Left ventricle myocardium inferior (tissue), 1 donor: ENCODE measurements at regions not wholly inside any gene's neighbourhood (a gene's known extent, or its start where the extent isn't known, plus 50 kb on each side); places are given as distances from the start of the nearest gene placed in this dataset.

ENCODE experiments used
- DNase-seq: peaks from one replicate; pipeline ENCODE4 v3.0.0-alpha.2; 2020
- H3K27ac ChIP-seq: fragments of 200-600 bp; replicated peaks from 2 replicates; pipeline ENCODE4 v1.8.0; 2021
- H3K27me3 ChIP-seq: fragments of 200-600 bp; 2 replicates; pipeline ENCODE4 v1.8.0; 2021; ENCODE audit warnings: low read depth
- H3K36me3 ChIP-seq: fragments of 200-600 bp; 2 replicates; pipeline ENCODE4 v1.8.0; 2021
- H3K4me1 ChIP-seq: fragments of 200-600 bp; 2 replicates; pipeline ENCODE4 v1.8.0; 2021
- H3K4me3 ChIP-seq: fragments of 200-600 bp; 2 replicates; pipeline ENCODE4 v1.8.0; 2021; ENCODE audit warnings: mild to moderate bottlenecking, moderate library complexity
- H3K9me3 ChIP-seq: fragments of 200-600 bp; replicated peaks from 2 replicates; pipeline ENCODE4 v1.8.0; 2021
- intact Hi-C: fragments of 100-400 bp; cut with micrococcal nuclease; formaldehyde crosslinking; loops from one replicate; pipeline ENCODE4 v1.11.0; 2022
- TF ChIP-seq, protein P1 (sequence below): fragments of 200-600 bp; IDR thresholded peaks from 2 replicates; pipeline ENCODE4 v1.8.0; 2021; ENCODE audit warnings: antibody characterized with exemption, mild to moderate bottlenecking, borderline replicate concordance
- donor health status: DM: no; HTN: yes; CAD: no; lungs with severe emphysema.

DNA sequence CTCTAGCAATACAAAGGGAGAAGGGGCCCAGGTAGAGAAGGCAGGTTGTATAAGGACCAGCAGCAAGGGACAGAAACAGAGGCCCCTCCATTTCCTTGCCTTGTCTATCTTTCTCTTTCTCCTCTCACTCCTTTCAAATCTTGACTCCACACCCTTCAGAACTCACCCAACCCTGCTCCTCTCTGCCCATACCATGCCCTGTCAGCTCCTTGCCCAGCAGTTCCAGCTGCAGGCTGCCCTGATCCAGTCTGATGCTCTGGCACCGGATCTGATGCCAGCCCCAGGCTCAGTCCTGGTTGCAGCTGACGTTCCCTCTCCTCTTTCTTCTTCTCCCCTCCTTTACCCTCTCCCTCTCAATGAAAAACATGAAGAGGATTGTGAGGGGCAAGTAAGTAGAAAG lies 291.2 kb downstream of the FBXW7 start:
- Histone ChIP-seq H3K9me3 (no peaks in the 10 kb centered on the region), H3K4me3 (no peak overlapping the region), H3K4me1 (peaks cover 29% of the 10 kb centered on the region), H3K27ac (peak overlapping the region; percentile 70), H3K27me3 (no peaks in the 10 kb centered on the region), H3K36me3 (no peaks in the 10 kb centered on the region)
- DNase-seq: no peak
- TF ChIP-seq, protein P1, sequence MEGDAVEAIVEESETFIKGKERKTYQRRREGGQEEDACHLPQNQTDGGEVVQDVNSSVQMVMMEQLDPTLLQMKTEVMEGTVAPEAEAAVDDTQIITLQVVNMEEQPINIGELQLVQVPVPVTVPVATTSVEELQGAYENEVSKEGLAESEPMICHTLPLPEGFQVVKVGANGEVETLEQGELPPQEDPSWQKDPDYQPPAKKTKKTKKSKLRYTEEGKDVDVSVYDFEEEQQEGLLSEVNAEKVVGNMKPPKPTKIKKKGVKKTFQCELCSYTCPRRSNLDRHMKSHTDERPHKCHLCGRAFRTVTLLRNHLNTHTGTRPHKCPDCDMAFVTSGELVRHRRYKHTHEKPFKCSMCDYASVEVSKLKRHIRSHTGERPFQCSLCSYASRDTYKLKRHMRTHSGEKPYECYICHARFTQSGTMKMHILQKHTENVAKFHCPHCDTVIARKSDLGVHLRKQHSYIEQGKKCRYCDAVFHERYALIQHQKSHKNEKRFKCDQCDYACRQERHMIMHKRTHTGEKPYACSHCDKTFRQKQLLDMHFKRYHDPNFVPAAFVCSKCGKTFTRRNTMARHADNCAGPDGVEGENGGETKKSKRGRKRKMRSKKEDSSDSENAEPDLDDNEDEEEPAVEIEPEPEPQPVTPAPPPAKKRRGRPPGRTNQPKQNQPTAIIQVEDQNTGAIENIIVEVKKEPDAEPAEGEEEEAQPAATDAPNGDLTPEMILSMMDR: no peak
- intact Hi-C loops: no loop called here

DNA sequence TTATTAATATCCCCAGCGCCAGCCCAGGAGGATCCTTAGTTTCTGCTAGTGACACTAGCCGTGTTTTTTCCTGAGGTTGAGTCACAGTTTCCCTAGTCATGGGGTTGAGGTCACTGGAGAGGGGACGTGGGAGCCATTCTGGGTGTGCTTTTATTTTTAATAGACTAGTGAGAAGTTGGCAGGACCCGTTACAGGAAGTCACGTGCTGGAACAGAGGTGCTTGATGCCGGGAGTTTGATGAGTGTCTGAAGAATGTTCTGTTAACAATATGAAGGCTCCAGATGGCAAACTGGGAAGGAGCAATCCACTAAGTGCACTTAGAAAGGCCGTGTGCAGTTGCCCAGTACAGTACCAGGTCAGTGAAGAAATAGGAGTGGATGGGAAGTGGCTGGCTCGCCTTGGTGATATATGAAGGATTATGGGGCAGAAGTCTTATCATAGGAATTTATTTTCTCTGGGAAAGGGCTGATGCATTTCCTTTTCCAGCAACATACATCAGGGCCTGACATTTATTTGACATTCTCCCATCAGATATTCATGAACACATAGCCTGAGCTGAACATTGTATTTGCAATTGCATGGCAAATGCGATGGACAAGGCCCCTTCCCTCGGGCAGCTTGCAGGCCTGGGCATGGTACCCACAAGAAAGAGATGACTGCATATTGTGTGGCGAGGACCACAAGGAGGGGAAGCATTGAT lies 291.8 kb downstream of the FBXW7 start:
- Histone ChIP-seq H3K27me3 (no peaks in the 10 kb centered on the region), H3K27ac (peak overlapping the region; percentile 70), H3K4me1 (peaks cover 29% of the 10 kb centered on the region), H3K4me3 (no peak overlapping the region), H3K36me3 (no peaks in the 10 kb centered on the region), H3K9me3 (no peaks in the 10 kb centered on the region)
- peak; percentile 31 for DNase-seq
- TF ChIP-seq, protein P1: no peak
- intact Hi-C loops: no loop called here

DNA sequence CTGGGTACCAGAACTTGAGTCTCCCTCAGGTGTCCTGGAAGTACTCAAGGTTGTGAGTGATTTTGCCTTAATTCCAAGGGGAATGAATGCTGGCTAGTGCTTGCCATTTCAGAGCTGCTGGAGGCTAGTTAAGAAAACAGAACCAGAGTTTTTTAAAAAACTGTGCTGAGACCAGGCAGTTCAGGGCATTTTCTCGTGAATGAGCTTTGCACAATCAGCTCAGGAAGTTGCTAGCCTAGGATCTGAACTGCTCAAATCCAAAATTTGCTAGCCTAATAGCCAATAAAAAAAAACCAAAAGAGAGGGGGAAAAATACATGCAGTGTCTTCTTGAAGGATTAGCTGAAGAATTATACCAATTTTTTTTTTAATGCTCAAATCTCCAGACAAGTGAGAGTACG lies 292.7 kb downstream of the FBXW7 start:
- no peak for DNase-seq
- intact Hi-C loops: no loop called here
- no peaks in the 10 kb centered on the region for H3K36me3 ChIP-seq
- H3K27ac ChIP-seq: peak overlapping the region; percentile 70
- peaks cover 29% of the 10 kb centered on the region for H3K4me1 ChIP-seq
- H3K9me3 ChIP-seq: no peaks in the 10 kb centered on the region
- TF ChIP-seq, protein P1: no peak
- no peak overlapping the region for H3K4me3 ChIP-seq
- no peaks in the 10 kb centered on the region for H3K27me3 ChIP-seq

DNA sequence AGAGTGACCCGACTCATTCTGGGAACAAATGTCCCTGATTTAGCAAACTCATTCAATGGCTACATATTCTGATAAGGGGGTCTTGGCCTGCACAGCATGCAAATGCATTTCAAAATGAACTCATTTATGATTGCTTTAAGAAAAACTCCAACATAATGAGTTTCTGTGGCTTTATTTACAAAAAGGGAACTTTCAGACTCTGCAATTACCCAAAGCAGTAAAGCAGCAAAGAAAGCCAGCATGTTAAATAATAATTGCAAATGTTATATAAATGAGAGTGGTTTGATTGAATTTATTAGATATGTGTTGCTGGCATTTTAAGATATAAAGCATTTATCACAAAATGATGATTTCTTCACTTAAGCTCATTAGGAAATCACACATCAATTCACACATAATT lies 295.7 kb downstream of the FBXW7 start:
- TF ChIP-seq, protein P1: no peak
- Histone ChIP-seq H3K36me3 (no peaks in the 10 kb centered on the region), H3K27ac (no peak overlapping the region), H3K4me1 (peaks cover 22% of the 10 kb centered on the region), H3K9me3 (no peaks in the 10 kb centered on the region), H3K27me3 (no peaks in the 10 kb centered on the region), H3K4me3 (no peak overlapping the region)
- DNase-seq: no peak
- intact Hi-C loops: no loop called here

DNA sequence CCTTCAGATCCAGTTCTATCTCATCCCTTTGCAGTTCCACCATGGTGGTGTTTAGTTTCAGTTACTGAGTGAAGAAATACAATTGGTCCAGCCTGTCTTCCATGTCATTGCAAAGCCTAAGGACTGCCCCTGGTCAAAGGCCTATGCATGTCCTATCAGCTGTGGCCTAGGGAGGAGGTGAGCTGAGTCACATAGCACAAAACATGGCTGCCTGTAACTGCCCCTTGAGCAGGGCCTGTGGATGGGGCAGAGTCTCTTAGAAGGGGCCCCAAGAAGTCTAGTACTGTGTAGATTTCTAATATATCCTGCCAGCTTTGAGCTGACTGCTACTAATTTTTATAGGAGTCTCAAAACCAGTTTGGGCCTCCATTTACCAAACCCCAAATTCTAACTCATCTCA lies 296.7 kb downstream of the FBXW7 start:
- no peak overlapping the region for H3K4me3 ChIP-seq
- no peaks in the 10 kb centered on the region for H3K27me3 ChIP-seq
- peaks cover 13% of the 10 kb centered on the region for H3K4me1 ChIP-seq
- TF ChIP-seq, protein P1: no peak
- DNase-seq: no peak
- no peak overlapping the region for H3K27ac ChIP-seq
- intact Hi-C loops: no loop called here
- H3K36me3 ChIP-seq: no peaks in the 10 kb centered on the region
- H3K9me3 ChIP-seq: no peaks in the 10 kb centered on the region
